ENCODE measurements at regions not wholly inside any gene's neighbourhood (a gene's known extent, or its start where the extent isn't known, plus 50 kb on each side); places are given as distances from the start of the nearest gene placed in this dataset.

GRCh38 chr12:88960213-88960878 is 380.1 kb upstream of the KITLG start:
- DNase-seq (ENCODE audit: low spot score) = no peak
- no peak overlapping the region for H3K23ac ChIP-seq (ENCODE audit: low read depth, low read length, poor library complexity)

GRCh38 chr12:88958946-88959345 is 378.7 kb upstream of the KITLG start:
- DNase-seq (ENCODE audit: low spot score) = no peak
- Histone ChIP-seq H3K27me3 (ENCODE audit: control insufficient read depth in 3 of 3, insufficient read depth in 3 of 3, low read depth in 1 of 3, low read length in 3 of 3) (no peaks in the 10 kb centered on the region), H3K27ac (replicated peaks; ENCODE audit: low read length) (no peak overlapping the region), H3K9ac (ENCODE audit: low read depth, low read length, poor library complexity) (no peak overlapping the region), H2AFZ (ENCODE audit: low read length) (peak overlapping the region; percentile 62), H3K9me3 (replicated peaks in 1 of 2; ENCODE audit: control insufficient read depth in 2 of 2, insufficient read depth in 1 of 2, low read depth in 1 of 2, low read length in 2 of 2) (no peaks in the 10 kb centered on the region), H3K4me3 (ENCODE audit: low read length in 2 of 2) (no peak overlapping the region), H4K8ac (ENCODE audit: low read depth, low read length) (no peak overlapping the region), H2BK15ac (ENCODE audit: low read length) (no peak overlapping the region), H2AK5ac (ENCODE audit: low read depth, low read length) (no peak overlapping the region), H3K4me1 (ENCODE audit: control insufficient read depth in 2 of 2, insufficient read depth in 1 of 2, low read depth in 1 of 2, low read length in 2 of 2) (peaks cover 6 to 12% of the 10 kb centered on the region in 2 donors), H3K18ac (ENCODE audit: low read length) (no peak overlapping the region), H3K23ac (ENCODE audit: low read depth, low read length, poor library complexity) (no peak overlapping the region), H2BK5ac (ENCODE audit: low read length) (no peak overlapping the region), H2BK12ac (ENCODE audit: low read length) (no peak overlapping the region), H3K4ac (ENCODE audit: low read length) (no peak overlapping the region), H4K91ac (ENCODE audit: low read depth, low read length, poor library complexity) (no peak overlapping the region), H3K79me1 (ENCODE audit: low read depth, low read length) (no peaks in the 10 kb centered on the region), H3K14ac (ENCODE audit: low read length) (no peak overlapping the region), H3K4me2 (ENCODE audit: insufficient read depth, low read length, poor library complexity, severe bottlenecking) (no peak overlapping the region), H2BK120ac (ENCODE audit: low read depth, low read length) (no peak overlapping the region), H3K36me3 (replicated peaks in 1 of 2; ENCODE audit: control insufficient read depth in 2 of 2, insufficient read depth in 2 of 2, low read length in 2 of 2) (no peaks in the 10 kb centered on the region)

More at GRCh38 chr12:88960213-88960878, 380.1 kb upstream of the KITLG start:
- H3K9ac ChIP-seq (ENCODE audit: low read depth, low read length, poor library complexity) = no peak overlapping the region
- no peak overlapping the region for H3K4me2 ChIP-seq (ENCODE audit: insufficient read depth, low read length, poor library complexity, severe bottlenecking)
- no peaks in the 10 kb centered on the region for H3K79me1 ChIP-seq (ENCODE audit: low read depth, low read length)
- no peak overlapping the region for H2BK120ac ChIP-seq (ENCODE audit: low read depth, low read length)
- no peak overlapping the region for H3K4ac ChIP-seq (ENCODE audit: low read length)
- H2BK15ac ChIP-seq (ENCODE audit: low read length) = no peak overlapping the region
- H4K91ac ChIP-seq (ENCODE audit: low read depth, low read length, poor library complexity) = no peak overlapping the region
- no peak overlapping the region for H4K8ac ChIP-seq (ENCODE audit: low read depth, low read length)
- H3K9me3 ChIP-seq (replicated peaks in 1 of 2; ENCODE audit: control insufficient read depth in 2 of 2, insufficient read depth in 1 of 2, low read depth in 1 of 2, low read length in 2 of 2) = no peaks in the 10 kb centered on the region
- no peaks in the 10 kb centered on the region for H3K27me3 ChIP-seq (ENCODE audit: control insufficient read depth in 3 of 3, insufficient read depth in 3 of 3, low read depth in 1 of 3, low read length in 3 of 3)
- H3K27ac ChIP-seq (replicated peaks; ENCODE audit: low read length) = no peak overlapping the region
- H3K4me3 ChIP-seq (ENCODE audit: low read length in 2 of 2) = no peak overlapping the region
- no peak overlapping the region for H2AFZ ChIP-seq (ENCODE audit: low read length)
- no peak overlapping the region for H3K18ac ChIP-seq (ENCODE audit: low read length)
- H3K36me3 ChIP-seq (replicated peaks in 1 of 2; ENCODE audit: control insufficient read depth in 2 of 2, insufficient read depth in 2 of 2, low read length in 2 of 2) = no peaks in the 10 kb centered on the region
- no peak overlapping the region for H2BK12ac ChIP-seq (ENCODE audit: low read length)
- peaks cover 6 to 12% of the 10 kb centered on the region in 2 donors for H3K4me1 ChIP-seq (ENCODE audit: control insufficient read depth in 2 of 2, insufficient read depth in 1 of 2, low read depth in 1 of 2, low read length in 2 of 2)
- WGBS, 2 donors (ENCODE audit: extremely low coverage in 2 of 2, insufficient read length in 2 of 2, insufficient replicate concordance in 1 of 2) = no CpG with 5 or more reads among the region's 2 CpGs
- no peak overlapping the region for H2AK5ac ChIP-seq (ENCODE audit: low read depth, low read length)
- H3K14ac ChIP-seq (ENCODE audit: low read length) = no peak overlapping the region
- H2BK5ac ChIP-seq (ENCODE audit: low read length) = no peak overlapping the region

- peaks cover 8 to 12% of the 10 kb centered on the region in 2 donors for H3K4me1 ChIP-seq (ENCODE audit: control insufficient read depth in 2 of 2, insufficient read depth in 1 of 2, low read depth in 1 of 2, low read length in 2 of 2)
- H3K27ac ChIP-seq (replicated peaks; ENCODE audit: low read length) = no peak overlapping the region
- H3K14ac ChIP-seq (ENCODE audit: low read length) = no peak overlapping the region
- H3K79me1 ChIP-seq (ENCODE audit: low read depth, low read length) = no peaks in the 10 kb centered on the region
- H4K8ac ChIP-seq (ENCODE audit: low read depth, low read length) = no peak overlapping the region
- no peak overlapping the region for H3K4me3 ChIP-seq (ENCODE audit: low read length in 2 of 2)
- no peaks in the 10 kb centered on the region for H3K9me3 ChIP-seq (replicated peaks in 1 of 2; ENCODE audit: control insufficient read depth in 2 of 2, insufficient read depth in 1 of 2, low read depth in 1 of 2, low read length in 2 of 2)
- no peak overlapping the region for H3K9ac ChIP-seq (ENCODE audit: low read depth, low read length, poor library complexity)
- no peak overlapping the region for H3K23ac ChIP-seq (ENCODE audit: low read depth, low read length, poor library complexity)
- no peaks in the 10 kb centered on the region for H3K36me3 ChIP-seq (replicated peaks in 1 of 2; ENCODE audit: control insufficient read depth in 2 of 2, insufficient read depth in 2 of 2, low read length in 2 of 2)
- H2AFZ ChIP-seq (ENCODE audit: low read length) = peak overlapping the region; percentile 62
- no peak for DNase-seq (ENCODE audit: low spot score)
- H2BK15ac ChIP-seq (ENCODE audit: low read length) = no peak overlapping the region
- no peak overlapping the region for H3K18ac ChIP-seq (ENCODE audit: low read length)
- no peak overlapping the region for H2AK5ac ChIP-seq (ENCODE audit: low read depth, low read length)
- H3K4me2 ChIP-seq (ENCODE audit: insufficient read depth, low read length, poor library complexity, severe bottlenecking) = no peak overlapping the region
- no peak overlapping the region for H2BK12ac ChIP-seq (ENCODE audit: low read length)
- no peak overlapping the region for H2BK120ac ChIP-seq (ENCODE audit: low read depth, low read length)
- H4K91ac ChIP-seq (ENCODE audit: low read depth, low read length, poor library complexity) = no peak overlapping the region
- no peak overlapping the region for H2BK5ac ChIP-seq (ENCODE audit: low read length)
- H3K4ac ChIP-seq (ENCODE audit: low read length) = no peak overlapping the region
- H3K27me3 ChIP-seq (ENCODE audit: control insufficient read depth in 3 of 3, insufficient read depth in 3 of 3, low read depth in 1 of 3, low read length in 3 of 3) = no peaks in the 10 kb centered on the region
Measured at GRCh38 chr12:88958153-88958552, 377.9 kb upstream of the KITLG start.

- Histone ChIP-seq H3K4me3 (ENCODE audit: low read length in 2 of 2) (no peak overlapping the region), H4K8ac (ENCODE audit: low read depth, low read length) (no peak overlapping the region), H2AK5ac (ENCODE audit: low read depth, low read length) (no peak overlapping the region), H3K4me1 (ENCODE audit: control insufficient read depth in 2 of 2, insufficient read depth in 1 of 2, low read depth in 1 of 2, low read length in 2 of 2) (peaks cover 8 to 12% of the 10 kb centered on the region in 2 donors), H3K4ac (ENCODE audit: low read length) (no peak overlapping the region), H2BK12ac (ENCODE audit: low read length) (no peak overlapping the region), H3K36me3 (replicated peaks in 1 of 2; ENCODE audit: control insufficient read depth in 2 of 2, insufficient read depth in 2 of 2, low read length in 2 of 2) (no peaks in the 10 kb centered on the region), H3K79me1 (ENCODE audit: low read depth, low read length) (no peaks in the 10 kb centered on the region), H3K14ac (ENCODE audit: low read length) (no peak overlapping the region), H2BK120ac (ENCODE audit: low read depth, low read length) (no peak overlapping the region), H4K91ac (ENCODE audit: low read depth, low read length, poor library complexity) (no peak overlapping the region), H3K23ac (ENCODE audit: low read depth, low read length, poor library complexity) (no peak overlapping the region), H3K9me3 (replicated peaks in 1 of 2; ENCODE audit: control insufficient read depth in 2 of 2, insufficient read depth in 1 of 2, low read depth in 1 of 2, low read length in 2 of 2) (no peaks in the 10 kb centered on the region), H3K4me2 (ENCODE audit: insufficient read depth, low read length, poor library complexity, severe bottlenecking) (no peak overlapping the region), H2BK15ac (ENCODE audit: low read length) (no peak overlapping the region), H3K27ac (replicated peaks; ENCODE audit: low read length) (no peak overlapping the region), H2BK5ac (ENCODE audit: low read length) (no peak overlapping the region), H2AFZ (ENCODE audit: low read length) (no peak overlapping the region), H3K9ac (ENCODE audit: low read depth, low read length, poor library complexity) (no peak overlapping the region), H3K27me3 (ENCODE audit: control insufficient read depth in 3 of 3, insufficient read depth in 3 of 3, low read depth in 1 of 3, low read length in 3 of 3) (no peaks in the 10 kb centered on the region), H3K18ac (ENCODE audit: low read length) (no peak overlapping the region)
- WGBS, 2 donors (ENCODE audit: extremely low coverage in 2 of 2, insufficient read length in 2 of 2, insufficient replicate concordance in 1 of 2) = no CpG with 5 or more reads among the region's 3 CpGs
- no peak for DNase-seq (ENCODE audit: low spot score)
Measured at GRCh38 chr12:88957358-88957757, 377.1 kb upstream of the KITLG start.

Measured in neuronal stem cell (in vitro differentiated cells).